ENCODE measurements at regions not wholly inside any gene's neighbourhood (a gene's known extent, or its start where the extent isn't known, plus 50 kb on each side); places are given as distances from the start of the nearest gene placed in this dataset.

DNA sequence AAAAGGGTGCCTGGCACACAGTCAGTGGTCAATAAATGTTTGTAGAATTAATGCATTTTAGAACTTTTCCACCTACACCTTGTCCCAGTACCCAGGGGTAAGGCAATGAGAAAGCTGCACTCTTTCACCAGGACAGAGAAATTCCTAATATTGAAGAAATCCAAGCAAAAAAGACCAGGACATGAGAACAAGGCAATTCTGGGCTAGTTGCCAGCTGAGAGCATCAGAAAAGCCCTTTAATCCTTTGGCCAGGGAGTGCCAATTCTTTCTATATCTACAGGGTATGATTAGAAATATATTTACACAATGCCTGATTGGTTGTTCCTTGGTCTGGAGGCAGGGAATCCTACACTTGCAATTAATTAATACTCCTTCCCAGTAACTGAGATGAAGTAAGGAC is 492.4 kb upstream of the NFIA start:
- no peak for TF ChIP-seq ZNF501 (tag by site-specific recombination; IDR thresholded peaks at IDR 0.05)
- TF ChIP-seq, protein P1, sequence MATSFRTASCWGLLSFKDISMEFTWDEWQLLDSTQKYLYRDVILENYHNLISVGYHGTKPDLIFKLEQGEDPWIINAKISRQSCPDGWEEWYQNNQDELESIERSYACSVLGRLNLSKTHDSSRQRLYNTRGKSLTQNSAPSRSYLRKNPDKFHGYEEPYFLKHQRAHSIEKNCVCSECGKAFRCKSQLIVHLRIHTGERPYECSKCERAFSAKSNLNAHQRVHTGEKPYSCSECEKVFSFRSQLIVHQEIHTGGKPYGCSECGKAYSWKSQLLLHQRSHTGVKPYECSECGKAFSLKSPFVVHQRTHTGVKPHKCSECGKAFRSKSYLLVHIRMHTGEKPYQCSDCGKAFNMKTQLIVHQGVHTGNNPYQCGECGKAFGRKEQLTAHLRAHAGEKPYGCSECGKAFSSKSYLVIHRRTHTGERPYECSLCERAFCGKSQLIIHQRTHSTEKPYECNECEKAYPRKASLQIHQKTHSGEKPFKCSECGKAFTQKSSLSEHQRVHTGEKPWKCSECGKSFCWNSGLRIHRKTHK (tag by site-specific recombination; IDR thresholded peaks at IDR 0.05) = no peak
- no peak for TF ChIP-seq ZBTB20 (tag by site-specific recombination; IDR thresholded peaks at IDR 0.05)
- no peak for TF ChIP-seq ZNF585B (tag by site-specific recombination; IDR thresholded peaks at IDR 0.05)
- TF ChIP-seq, protein P2, sequence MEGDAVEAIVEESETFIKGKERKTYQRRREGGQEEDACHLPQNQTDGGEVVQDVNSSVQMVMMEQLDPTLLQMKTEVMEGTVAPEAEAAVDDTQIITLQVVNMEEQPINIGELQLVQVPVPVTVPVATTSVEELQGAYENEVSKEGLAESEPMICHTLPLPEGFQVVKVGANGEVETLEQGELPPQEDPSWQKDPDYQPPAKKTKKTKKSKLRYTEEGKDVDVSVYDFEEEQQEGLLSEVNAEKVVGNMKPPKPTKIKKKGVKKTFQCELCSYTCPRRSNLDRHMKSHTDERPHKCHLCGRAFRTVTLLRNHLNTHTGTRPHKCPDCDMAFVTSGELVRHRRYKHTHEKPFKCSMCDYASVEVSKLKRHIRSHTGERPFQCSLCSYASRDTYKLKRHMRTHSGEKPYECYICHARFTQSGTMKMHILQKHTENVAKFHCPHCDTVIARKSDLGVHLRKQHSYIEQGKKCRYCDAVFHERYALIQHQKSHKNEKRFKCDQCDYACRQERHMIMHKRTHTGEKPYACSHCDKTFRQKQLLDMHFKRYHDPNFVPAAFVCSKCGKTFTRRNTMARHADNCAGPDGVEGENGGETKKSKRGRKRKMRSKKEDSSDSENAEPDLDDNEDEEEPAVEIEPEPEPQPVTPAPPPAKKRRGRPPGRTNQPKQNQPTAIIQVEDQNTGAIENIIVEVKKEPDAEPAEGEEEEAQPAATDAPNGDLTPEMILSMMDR (tag by site-specific recombination; IDR thresholded peaks at IDR 0.05) = no peak

All from HEK293 (cell line).